HG02610 (cell line): ENCODE measurements at regions not wholly inside any gene's neighbourhood (a gene's known extent, or its start where the extent isn't known, plus 50 kb on each side); places are given as distances from the start of the nearest gene placed in this dataset.

Experiments used
- ATAC-seq: cut with Tn5 transposase; IDR thresholded peaks from one replicate; pipeline ENCODE4 v1.9.1; 2021; ENCODE audit warnings: mild to moderate bottlenecking, moderate library complexity; ENCODE audit not compliant: unreplicated experiment

DNA sequence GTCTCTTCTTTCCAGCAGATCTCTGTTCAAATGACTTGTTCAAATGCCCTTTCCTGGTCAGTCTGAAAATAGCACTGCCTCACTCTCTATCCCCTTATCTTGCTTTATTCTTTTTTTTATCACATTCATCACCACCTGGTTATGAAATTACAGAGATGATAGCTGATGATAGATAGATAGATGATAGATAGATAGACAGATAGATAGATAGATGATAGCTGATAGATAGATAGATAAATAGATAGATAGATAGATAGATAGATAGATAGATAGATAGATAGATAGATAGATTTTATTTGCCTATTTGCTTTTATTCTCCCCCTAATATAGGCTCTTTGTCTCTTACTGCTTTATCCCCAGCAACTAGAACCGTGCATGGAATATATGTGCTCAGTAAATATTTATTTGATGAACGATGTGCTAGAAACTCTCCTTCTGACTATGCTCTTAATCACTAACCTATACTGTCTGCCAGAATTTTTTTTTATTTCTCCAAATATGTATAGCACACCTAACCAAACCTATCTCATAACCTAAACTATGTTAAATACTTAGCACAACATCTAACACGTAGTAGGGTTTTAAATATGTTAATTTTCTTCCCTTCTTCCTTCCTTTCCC lies 372.8 kb upstream of the DUSP10 start:
- no peak for ATAC-seq

DNA sequence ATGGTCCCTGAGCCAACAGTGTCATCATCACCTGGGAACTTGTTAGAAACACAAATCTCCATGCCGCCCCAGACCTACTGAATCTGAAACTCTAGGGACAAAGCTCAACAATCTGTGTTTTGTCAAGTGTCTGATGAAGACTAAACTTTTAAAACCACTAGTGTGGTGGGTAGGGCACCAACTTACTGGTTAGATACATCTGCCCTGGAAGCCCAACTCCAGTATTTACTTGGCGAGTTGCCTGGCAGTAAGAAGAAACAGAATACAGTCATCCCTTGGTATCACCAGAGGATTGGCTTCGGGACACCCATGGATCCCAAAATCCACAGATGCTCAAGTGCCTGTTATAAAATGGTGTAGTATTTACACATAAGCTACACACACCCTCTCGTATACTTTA lies 367.9 kb upstream of the DUSP10 start:
- no peak for ATAC-seq

DNA sequence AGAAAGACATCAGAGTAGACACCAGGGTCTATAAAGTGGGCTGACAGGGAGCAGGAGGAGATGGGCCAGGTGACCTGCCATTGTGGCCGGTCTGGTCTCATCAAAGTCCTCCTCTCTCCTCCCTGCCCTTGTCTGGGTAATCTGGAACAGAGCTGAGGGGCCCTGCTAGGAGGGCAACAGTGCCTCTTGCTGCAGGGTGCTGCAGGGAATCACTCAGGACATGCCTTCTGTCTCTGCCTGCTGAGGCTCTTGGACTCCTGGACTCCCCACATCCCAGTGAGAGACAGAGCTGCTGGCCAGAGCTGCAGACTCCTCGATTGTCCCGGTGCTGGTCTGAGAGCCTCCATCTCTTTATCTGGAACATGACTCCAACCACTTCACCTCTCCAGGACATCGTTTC lies 366.1 kb upstream of the DUSP10 start:
- no peak for ATAC-seq

DNA sequence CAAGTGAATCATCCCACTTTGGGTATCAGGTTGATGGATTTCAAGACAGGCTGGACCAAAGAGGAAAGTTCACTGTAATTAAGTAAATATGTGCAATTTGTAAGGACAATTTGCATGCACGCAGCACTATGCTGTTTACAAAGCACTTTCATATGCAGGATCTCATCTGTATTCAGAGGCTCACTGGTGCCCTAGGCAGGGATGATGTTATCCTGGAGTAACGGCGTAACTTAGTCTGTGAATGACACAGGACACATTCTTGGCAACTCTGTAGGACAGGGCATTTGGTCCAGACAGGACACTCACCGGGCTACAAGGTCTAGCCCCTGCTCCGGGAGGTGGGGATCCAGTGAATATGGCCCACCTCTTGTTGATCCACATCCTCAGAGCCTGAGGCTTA lies 365.4 kb upstream of the DUSP10 start:
- no peak for ATAC-seq

DNA sequence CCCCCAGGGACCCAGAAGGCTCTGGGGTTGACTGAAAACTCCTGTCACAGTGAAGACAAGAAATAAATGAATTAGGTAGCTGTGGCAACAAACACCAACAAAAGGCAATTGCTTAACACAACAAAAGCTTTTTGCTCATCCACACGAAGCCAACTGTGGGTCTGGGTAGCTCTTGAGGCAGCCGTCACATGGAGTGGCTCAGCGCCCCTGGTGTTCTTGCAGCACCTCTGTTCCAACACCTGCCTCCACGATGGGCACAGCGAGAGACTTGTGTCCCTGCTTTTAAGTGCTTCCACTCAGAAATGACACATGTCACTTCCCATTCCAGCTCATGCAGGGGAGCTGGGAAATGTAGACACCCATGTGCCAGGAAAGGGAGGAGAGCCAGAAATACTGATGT lies 364.5 kb upstream of the DUSP10 start:
- ATAC-seq: no peak

DNA sequence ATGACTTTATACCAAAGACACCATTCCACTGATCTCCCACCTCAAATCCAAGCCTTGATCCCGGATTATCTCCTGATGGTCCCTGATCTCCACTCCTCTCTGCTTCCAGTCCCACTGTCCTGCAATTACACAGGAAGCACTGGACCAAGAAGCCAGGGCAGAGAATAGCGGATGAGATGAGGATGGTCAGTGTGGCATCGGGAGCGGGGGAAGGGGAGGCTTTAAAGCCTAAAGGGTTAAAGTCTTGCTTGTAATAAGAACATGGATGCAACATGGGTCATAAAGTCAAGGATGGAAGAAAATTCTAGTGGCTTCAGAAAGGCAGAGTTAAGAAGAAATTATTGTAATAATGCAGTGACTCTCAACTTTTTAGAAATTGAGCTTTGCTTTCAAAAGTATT lies 364.0 kb upstream of the DUSP10 start:
- ATAC-seq: no peak

DNA sequence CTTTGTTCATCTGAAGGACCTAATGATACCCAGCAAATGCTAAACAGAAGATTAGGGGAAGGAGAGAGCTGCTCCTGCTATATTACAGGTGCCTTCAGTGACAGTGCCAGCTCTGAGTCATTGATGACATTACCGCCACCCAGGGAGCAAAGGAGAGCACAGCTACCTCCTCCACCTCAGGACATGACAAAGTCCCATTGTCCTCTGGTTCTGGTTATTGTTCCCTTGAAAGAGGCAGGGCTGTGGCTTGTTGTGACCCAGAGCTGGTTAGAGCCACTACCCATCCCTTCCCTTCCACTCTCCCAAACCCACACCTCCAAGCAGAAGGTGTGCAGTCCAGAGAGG lies 363.5 kb upstream of the DUSP10 start:
- no peak for ATAC-seq

DNA sequence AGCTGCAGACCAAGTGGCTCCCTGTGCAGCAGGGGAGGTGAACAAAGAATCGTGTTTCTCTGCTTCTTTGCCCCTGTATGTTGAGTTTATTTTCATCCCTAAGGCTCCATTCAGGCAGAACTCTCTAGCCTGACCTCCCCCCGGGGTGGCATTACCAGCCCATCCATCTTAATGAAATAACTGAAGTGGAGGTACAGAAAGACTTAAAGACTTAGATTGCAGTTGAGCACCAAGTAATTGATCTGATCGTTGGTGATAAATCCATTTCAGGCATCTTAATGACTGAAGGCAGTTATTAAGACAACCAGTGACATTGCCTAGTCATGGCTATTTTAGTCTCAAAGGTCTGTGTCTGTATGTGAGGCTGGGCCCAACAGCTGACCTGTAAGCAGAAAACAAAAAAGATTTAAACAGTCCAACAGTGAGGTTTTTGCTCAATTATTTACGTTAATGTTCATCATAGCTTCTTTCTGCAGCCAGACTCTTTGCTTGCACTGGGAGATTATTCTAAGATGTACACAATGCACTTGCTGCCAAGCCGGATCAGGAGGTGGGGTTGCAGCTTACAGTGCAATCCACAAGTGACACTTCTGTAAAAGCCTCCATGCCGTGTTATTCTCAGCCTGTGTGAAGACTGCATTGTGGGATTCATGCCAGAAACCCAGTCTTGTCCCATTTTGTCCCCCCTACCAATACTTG lies 363.0 kb upstream of the DUSP10 start:
- no peak for ATAC-seq

DNA sequence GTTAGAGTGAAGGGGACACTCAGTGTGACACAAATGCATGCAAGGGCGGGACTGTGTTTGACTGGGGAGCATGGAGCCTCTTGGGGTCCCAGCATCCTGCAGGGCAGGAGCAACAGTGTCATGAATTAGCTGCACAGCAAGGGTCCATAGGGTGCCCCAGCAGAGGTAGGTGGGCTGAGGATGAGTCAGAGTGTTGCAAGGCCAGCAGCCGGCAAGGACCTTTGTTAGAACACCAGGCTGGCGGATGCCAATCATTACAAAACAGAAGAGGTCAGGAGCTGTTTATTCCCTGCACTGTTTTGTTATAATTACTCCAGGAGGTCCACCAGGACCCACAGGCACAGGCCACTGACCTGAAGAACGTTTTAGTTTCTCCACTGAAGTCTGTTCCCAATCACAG lies 362.2 kb upstream of the DUSP10 start:
- ATAC-seq: no peak

DNA sequence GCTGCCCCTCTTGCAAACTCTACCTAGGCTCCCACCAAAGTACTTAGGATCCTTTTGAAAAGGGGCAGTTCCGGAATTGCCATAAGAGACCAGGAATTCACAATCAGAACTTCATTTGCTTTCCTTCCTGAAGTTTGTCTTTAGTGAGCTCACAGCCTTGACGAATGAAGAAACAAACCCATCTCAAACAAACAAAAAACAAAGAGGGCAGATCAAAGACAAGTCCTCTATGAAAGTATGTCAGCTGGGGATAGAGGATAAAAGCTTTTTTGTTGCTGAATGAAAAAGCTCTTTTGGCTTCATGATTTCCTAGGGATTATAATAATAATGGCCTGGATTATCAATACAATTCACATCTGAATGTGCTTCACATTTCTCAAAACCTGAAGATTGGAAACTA lies 357.9 kb upstream of the DUSP10 start:
- no peak for ATAC-seq

DNA sequence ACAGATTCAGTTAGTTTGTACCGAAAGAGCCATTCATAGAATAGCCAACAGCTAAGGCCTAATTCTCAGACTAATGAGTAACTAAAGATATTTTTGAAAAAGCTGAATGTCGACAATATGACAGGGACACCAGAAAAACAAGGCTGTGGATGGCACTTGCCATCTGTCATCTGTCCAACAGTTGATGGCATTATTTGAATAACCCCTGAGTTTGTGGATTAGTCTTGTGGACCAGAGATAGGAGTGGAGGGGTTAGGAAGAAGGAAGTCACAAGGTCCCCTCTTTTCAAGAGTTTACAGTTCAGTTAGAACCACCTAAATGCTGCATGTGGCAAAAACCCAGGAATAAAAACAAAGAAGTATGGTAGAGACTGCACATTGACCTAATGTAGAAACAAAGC lies 356.5 kb upstream of the DUSP10 start:
- no peak for ATAC-seq

DNA sequence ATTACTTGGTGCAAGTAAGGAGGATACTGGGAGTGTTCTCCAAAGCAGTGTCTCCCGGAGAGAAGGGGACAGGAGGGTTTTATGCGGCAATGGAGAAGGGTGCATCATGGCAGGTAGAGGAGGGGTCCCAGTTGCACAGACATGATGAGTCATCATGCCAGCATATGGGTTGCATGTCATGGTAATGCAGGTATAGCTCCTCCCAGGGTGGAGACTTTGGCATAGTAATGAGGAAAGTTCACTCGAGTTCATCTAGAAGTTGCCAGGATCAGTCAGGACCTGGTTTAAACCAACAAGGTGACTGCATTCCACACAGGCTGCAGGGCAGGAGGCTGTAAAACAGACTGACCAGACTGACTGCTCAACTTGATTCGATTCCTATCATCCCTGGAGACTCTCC lies 355.7 kb upstream of the DUSP10 start:
- ATAC-seq: no peak

DNA sequence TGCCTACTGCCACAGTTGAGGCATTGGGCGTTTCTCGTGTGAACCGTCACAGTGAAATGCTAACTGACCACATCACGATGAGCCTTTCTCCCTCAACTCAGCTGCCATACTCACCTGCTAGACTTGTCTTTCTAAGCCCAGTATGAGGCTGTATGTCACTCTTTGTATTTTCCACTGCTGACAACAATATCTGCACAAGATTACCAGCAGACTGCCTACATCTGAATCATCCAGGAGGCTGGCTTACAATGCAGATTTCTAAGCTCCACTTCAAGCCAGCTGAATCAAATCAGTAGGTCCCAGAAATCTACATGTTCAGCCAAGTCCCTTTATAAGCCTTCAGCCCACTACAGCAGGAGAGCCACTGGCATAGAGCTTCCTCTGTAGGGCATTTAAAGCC lies 355.0 kb upstream of the DUSP10 start:
- no peak for ATAC-seq

DNA sequence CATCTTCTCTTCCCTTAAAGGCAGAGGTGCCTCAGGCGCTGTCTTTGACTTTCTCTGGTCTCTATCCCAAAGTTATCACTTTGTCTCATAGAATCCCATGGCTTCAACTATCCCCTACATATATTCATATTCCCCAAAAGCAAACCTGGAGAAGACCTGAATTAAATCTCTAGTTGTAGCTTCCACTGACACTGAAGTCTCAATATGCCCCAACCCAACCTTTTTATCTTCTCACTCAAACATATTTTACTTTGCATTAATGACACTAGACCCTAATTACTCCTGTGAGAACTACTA lies 354.5 kb upstream of the DUSP10 start:
- ATAC-seq: no peak

DNA sequence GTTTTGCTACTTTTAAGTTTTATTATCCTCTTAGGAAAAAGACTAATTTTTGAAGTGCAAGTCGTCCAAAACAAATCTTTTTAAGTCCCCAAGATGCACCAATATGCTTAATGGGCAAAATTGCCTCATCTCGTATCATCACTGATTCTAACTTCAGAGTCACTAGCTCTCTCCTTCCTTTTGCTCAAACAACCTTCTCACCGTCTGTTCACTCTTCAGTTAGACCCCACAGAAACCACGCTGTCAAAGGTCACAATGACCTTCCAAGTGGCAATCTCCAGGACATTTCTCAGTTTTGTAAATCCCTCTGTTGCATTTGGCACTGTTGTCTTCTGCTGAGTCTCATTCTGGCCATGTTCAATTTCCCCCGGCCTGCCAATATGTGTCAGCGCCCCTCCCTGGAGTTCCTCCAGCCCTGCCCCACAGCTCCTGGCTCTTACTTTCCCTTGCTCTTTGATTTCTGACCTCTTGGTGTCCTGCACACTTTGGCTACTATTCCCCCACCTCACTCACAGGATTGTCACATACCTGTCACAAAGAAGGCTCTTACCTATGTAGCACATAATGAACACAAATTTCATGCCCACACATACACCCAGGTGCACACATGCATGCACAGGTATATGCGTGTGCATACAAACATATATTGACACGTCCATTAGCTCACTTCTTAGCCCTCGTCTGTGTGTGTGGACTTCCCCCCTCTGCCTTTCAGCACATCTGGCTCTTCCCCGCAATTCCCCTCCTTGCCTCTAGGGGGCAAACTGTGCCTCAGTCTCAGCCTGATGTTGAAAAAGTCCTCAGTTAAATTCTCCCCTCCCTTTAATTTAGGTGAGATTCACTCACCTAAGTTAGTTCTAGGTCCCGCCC lies 354.0 kb upstream of the DUSP10 start:
- peak; percentile 72 for ATAC-seq

DNA sequence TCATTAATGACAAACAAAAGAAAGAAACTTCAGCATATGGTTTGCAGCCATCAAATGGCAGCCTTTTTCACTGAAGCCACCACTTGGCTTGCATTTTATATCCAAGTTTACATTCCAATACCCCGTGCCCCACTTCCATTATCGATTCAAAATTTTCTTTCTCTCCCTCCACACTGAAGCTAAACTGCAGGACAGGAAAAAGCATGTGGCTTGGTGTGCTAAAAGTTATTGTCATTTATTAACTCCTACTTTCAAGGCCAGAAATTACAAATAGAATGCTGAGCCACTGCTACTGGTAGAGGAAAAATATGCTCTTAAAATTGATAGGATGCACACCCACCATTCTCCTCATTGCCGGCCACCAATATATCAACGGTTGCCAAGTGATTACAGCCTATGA lies 351.6 kb upstream of the DUSP10 start:
- no peak for ATAC-seq

DNA sequence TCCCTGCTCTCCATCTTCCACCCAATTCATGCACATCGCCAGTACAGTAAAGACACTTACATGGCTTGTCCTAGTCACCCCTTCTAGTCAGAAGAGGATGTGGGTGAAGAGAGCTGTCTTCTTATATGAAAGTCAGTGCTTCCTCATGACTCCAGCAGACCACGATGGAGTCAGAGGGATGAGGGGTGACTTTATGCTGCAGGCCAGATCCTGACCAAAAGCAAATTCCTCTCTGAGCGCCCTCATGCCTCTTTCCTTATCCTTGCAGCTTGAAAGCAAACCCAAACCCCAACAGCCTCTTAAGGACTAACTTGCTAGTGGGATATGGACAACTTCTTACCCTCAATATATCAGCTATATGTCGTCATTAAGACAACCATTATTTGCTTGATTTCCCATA lies 348.2 kb upstream of the DUSP10 start:
- no peak for ATAC-seq

DNA sequence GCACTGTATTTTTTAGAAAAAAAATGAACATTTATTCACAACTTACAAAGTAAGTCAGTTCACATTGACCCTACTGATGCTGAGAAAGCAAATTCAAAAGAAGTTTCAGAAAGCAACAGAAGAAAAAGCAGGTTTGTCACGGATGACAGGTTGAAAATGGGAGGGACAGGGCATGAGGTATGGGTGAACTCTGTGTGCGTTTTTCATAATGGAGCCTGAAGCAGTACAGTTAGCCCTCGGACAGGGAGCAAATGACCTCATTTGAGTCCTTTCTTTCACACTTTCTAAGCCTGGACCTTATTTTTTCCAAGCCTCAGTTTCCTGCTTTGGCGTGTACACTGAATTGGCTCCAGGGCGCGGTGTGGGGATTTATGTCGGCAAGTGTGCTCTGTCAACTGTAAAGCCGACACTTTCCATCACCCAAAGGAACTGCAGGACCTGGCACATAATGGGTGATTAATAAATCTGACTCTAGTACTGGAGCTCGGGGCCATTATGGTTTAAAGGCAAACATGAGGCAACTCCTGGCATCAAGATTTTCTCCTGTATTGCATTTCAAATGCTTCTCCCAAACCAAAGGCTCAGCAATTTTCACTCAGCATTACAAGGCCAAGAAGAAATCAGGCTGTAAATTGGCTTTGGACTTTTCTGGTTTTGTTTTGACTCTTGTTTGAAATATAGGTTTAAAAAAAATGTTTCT lies 345.5 kb upstream of the DUSP10 start:
- no peak for ATAC-seq

DNA sequence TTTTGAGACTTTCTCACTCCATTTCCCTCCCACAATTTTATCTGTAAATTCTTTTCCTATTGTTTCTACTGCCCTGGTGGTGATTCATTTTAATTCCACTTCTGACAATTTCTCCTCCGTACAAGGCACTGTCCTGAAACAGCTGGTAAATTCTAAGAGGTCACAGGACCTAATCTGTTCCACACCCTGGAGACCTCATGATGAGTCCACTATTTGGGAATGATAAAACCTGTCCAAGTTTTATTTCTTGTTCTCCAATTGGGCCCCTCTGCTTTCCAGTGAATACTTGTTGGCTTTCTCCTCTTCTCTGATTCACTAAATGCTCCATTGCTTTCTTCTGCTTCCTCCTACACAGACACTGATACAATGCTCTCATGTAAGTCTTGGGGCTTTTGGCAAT lies 343.1 kb upstream of the DUSP10 start:
- no peak for ATAC-seq

DNA sequence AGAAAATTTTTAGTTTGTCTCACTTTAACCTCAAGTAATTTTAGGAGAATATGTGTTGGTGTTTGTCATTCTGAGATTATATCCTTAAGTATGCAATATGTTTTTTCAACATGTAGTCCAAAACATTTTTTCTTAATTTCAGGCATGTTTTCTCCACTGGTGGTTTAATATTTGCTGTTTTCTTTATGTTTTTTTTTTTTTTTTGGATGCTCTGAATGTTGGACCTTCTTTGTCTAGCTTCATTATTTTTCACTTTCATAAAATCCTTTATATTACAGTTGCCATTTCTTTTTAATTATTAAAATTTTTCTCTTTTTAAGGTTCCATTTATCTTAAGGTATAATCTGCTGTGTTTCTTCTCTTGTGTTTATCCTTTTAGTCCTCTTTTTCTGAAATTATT lies 342.2 kb upstream of the DUSP10 start:
- no peak for ATAC-seq

DNA sequence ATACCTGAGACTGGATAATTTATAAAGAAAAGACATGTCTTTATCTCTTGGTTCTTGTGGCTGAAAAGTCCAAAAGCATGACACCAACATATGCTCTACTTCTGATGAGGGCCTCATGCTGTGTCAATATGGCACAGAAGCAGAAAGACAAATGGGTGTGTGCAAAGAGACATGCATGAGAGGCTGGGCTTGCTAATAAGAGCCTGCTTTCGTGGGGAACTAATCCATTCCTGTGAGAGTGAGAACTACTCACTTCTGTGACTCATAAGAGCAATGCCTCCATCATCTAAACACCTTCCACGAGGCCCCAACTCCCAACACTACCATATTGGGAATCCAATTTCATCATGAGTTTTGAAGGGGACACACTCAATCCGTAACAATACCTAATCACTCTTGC lies 340.0 kb upstream of the DUSP10 start:
- no peak for ATAC-seq

DNA sequence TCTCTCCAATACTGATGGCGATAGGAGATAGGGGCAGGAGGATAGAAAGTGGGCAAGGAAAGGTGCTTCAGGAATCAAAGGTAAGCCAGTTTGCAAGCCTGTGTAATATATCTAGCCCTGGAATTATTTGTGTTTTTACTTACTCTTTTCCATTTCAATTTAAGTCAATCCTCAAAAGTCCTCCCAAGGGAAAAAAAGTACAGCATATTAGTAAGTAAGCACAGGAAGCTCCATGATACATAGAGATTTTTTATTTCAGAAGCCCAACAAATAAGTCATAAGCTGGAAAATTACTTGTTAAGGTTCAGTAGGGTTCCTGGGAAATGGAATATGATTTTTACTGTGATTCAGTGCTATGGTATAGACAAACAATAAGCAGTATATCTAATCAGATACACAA lies 337.7 kb upstream of the DUSP10 start:
- ATAC-seq: no peak
